Activated T-cell treated with anti-CD3 and anti-CD28 coated beads, Interleukin-2, amount 50 U/mL, for 72 hours (primary cell): ENCODE measurements at regions not wholly inside any gene's neighbourhood (a gene's known extent, or its start where the extent isn't known, plus 50 kb on each side); places are given as distances from the start of the nearest gene placed in this dataset.
"Not testable (repeated sequence)": the region's sequence is repeated elsewhere in the genome, so short reads cannot be mapped to it uniquely, and the experiment has no call there.

Experiments
- ATAC-seq, 2 donors: fragments of 150-1000 bp; cut with Tn5 transposase; replicated peaks in 1 of 2; 2 replicates each; pipeline ENCODE4 v1.10.0; 2021; ENCODE audit warnings: moderate library complexity in 2 of 2, mild to moderate bottlenecking in 1 of 2
- DNase-seq, 2 donors: peaks; one replicate each; pipeline ENCODE4 v3.0.0; 2021 to 2022; ENCODE audit warnings: mixed read lengths in 1 of 2
- H3K27ac Mint-ChIP-seq: one replicate; pipeline ENCODE4 v1.8.0; 2022; ENCODE audit warnings: mild to moderate bottlenecking, moderate library complexity, mixed read lengths
- H3K27me3 Mint-ChIP-seq: one replicate; pipeline ENCODE4 v1.8.0; 2022; ENCODE audit warnings: low read depth, mixed read lengths
- H3K36me3 Mint-ChIP-seq, 2 donors: one replicate each; pipeline ENCODE4 v1.8.0; 2022; ENCODE audit warnings: mixed read lengths in 2 of 2, mild to moderate bottlenecking in 1 of 2; ENCODE audit not compliant: insufficient read depth in 2 of 2
- H3K4me1 Mint-ChIP-seq: one replicate; pipeline ENCODE4 v1.8.0; 2022; ENCODE audit warnings: low read depth, mixed read lengths
- H3K4me3 Mint-ChIP-seq, 2 donors: one replicate each; pipeline ENCODE4 v1.8.0; 2022; ENCODE audit warnings: mild to moderate bottlenecking in 2 of 2, mixed read lengths in 2 of 2, moderate library complexity in 2 of 2
- H3K9me3 Mint-ChIP-seq, 2 donors: one replicate each; pipeline ENCODE4 v1.8.0; 2022; ENCODE audit warnings: mixed read lengths in 2 of 2

DNA sequence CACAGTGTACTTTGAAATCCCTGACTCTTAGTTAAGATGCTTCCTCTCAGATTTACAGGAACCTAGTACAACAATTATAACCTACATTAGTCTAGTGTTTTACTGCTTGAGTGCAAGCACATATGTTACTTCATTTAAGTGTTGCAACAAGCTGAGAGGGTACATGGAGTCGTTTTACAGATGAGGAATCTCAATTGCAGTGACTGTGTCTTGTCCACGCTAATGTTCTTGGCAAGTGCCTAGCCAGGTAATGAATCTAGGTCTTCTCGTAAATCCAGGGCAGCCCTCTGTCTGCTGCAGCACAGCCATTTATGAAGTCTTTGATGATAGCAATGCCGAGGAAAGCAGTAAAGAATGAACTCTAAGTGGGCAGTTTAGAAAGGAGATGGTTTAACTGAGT, 384.4 kb upstream of the ARPP21 start:
- Mint-ChIP-seq H3K4me3 (no peak overlapping the region), H3K4me1 (no peaks in the 10 kb centered on the region), H3K27ac (no peak overlapping the region), H3K36me3 (no peaks in the 10 kb centered on the region), H3K9me3 (peaks cover 0 to 11% of the 10 kb centered on the region in 2 donors), H3K27me3 (no peaks in the 10 kb centered on the region)
- no peak for ATAC-seq
- no peak for DNase-seq

DNA sequence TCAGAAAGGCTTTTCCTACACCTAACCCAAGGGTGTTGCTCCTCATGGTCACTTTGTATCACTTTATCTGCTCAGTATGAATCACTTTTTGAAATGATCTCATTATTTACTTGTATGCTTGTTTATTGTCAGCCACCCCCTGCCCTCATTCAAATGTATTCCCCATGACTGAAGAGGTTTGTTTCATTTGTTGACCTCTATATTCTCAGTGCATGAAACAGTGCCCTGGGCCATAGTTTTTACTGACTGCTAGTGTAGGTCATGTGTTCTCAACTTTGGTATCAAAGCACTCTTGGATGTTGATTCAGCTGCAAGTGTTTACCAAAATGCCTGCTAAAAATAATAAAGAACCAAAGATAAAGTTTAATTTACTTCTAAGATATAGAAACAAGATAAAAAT, 381.7 kb upstream of the ARPP21 start:
- no peaks in the 10 kb centered on the region for H3K27me3 Mint-ChIP-seq
- no peak overlapping the region for H3K4me3 Mint-ChIP-seq
- H3K4me1 Mint-ChIP-seq = no peaks in the 10 kb centered on the region
- no peaks in the 10 kb centered on the region for H3K36me3 Mint-ChIP-seq
- no peak for ATAC-seq
- peaks cover 0 to 10% of the 10 kb centered on the region in 2 donors for H3K9me3 Mint-ChIP-seq
- no peak overlapping the region for H3K27ac Mint-ChIP-seq
- DNase-seq = no peak

- no peaks in the 10 kb centered on the region for H3K27me3 Mint-ChIP-seq
- peaks cover 0 to 3% of the 10 kb centered on the region in 2 donors for H3K9me3 Mint-ChIP-seq
- no peak overlapping the region for H3K27ac Mint-ChIP-seq
- H3K4me3 Mint-ChIP-seq = no peak overlapping the region
- H3K4me1 Mint-ChIP-seq = no peaks in the 10 kb centered on the region
- H3K36me3 Mint-ChIP-seq = no peaks in the 10 kb centered on the region
- DNase-seq (no peak), ATAC-seq (no peak)
These were observed 376.9 kb upstream of the ARPP21 start for GRCh38 chr3:35262406-35262805.

DNA sequence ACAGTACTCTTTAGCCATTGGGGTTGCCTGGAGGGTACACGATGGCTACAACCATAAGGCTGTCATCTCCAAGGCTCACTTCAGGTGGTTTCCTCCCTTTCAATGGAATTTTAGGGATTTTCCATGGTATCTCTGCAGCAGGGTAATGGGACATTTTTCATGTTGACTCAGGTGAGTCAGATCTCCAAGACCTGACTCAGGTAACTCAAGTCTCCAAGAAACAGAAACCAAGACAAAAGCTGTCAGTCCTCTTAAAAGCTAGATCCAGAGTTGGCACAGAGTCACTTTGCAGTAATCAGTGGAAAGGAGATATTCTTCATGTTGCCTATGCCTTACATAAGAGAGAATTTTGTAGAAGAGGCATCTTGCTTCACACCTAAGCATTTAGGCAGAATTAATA, 375.8 kb upstream of the ARPP21 start:
- Mint-ChIP-seq H3K36me3 (no peaks in the 10 kb centered on the region), H3K4me3 (no peak overlapping the region), H3K4me1 (no peaks in the 10 kb centered on the region), H3K27ac (no peak overlapping the region), H3K9me3 (no peaks in the 10 kb centered on the region), H3K27me3 (no peaks in the 10 kb centered on the region)
- ATAC-seq = no peak
- DNase-seq = no peak

GRCh38 chr3:35266065-35266464, 373.3 kb upstream of the ARPP21 start:
- not testable (repeated sequence) for H3K27me3 Mint-ChIP-seq, H3K4me3 Mint-ChIP-seq, ATAC-seq, H3K36me3 Mint-ChIP-seq, H3K9me3 Mint-ChIP-seq, H3K27ac Mint-ChIP-seq, H3K4me1 Mint-ChIP-seq, DNase-seq

DNA sequence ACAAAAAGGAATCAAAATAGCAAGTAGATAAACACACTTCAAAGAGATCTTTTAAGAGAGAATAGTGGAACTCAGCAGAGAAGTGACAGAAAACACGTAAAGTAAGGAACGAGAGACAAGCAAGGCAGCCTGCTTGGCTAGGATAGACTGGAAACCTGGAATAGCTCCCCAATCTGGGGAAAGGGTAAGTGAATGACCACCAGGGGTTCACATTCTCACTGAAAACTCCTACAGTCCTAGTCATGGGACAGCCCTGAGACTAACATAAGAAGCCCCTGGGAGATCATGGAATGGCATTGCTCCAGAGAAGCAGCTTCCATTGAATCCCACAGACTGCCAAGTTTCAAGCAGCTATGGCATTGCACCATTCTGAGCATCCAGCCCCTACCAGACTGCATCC, 363.6 kb upstream of the ARPP21 start:
- no peak overlapping the region for H3K27ac Mint-ChIP-seq
- peaks cover 7 to 15% of the 10 kb centered on the region in 2 donors for H3K9me3 Mint-ChIP-seq
- no peak overlapping the region for H3K4me3 Mint-ChIP-seq
- peaks cover 0 to 6% of the 10 kb centered on the region in 2 donors for H3K36me3 Mint-ChIP-seq
- no peak for ATAC-seq
- DNase-seq = no peak
- H3K4me1 Mint-ChIP-seq = no peaks in the 10 kb centered on the region
- H3K27me3 Mint-ChIP-seq = no peaks in the 10 kb centered on the region

DNA sequence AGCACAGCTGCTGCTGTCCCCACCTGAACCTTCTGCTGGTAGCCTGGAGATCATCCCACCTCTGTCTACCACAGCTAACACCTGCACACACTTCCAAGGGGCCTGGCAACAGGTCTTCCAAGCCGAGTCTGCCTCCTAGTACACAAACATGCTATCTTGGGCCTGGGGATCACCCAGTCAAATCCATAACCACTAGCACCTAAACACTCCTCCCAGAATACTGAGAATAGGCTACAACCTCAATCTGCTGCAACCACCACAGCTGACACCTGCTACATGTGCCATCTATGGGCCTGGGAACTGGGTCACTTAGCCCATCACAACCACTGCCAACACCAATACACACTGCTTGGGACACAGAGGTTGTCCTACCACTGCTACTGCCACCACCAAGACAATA, 362.8 kb upstream of the ARPP21 start:
- H3K4me1 Mint-ChIP-seq = no peaks in the 10 kb centered on the region
- peaks cover 8 to 20% of the 10 kb centered on the region in 2 donors for H3K9me3 Mint-ChIP-seq
- DNase-seq = no peak
- H3K36me3 Mint-ChIP-seq = peaks cover 4 to 6% of the 10 kb centered on the region in 2 donors
- no peak overlapping the region for H3K4me3 Mint-ChIP-seq
- H3K27ac Mint-ChIP-seq = no peak overlapping the region
- ATAC-seq = no peak
- H3K27me3 Mint-ChIP-seq = no peaks in the 10 kb centered on the region

- Mint-ChIP-seq H3K36me3 (no peaks in the 10 kb centered on the region), H3K9me3 (peaks cover 8% of the 10 kb centered on the region in 2 donors), H3K4me1 (peaks cover 11% of the 10 kb centered on the region), H3K4me3 (no peak overlapping the region), H3K27ac (no peak overlapping the region), H3K27me3 (peaks cover 10% of the 10 kb centered on the region)
- ATAC-seq (no peak), DNase-seq (no peak)
These were observed 347.7 kb upstream of the ARPP21 start for GRCh38 chr3:35291471-35292236.

DNA sequence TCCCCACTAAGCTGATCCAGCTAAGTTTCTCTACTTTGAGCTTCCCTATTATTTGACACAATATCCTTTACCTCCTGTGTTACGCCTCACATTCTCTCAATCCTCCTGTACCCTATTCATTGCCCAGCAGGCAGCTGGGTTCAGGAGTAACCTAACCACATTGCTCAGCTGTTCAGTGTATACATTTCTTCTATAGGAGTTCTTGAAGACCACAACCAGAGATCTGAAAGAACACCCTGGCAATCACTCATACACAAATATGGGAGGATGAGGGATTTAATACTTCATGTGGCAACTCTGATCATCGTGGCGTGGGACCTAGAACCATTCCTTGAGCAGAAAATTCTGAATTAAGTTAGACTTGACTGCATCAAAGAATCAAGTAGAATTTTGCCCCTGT, 346.8 kb upstream of the ARPP21 start:
- DNase-seq = no peak
- ATAC-seq = no peak
- H3K4me1 Mint-ChIP-seq = peaks cover 12% of the 10 kb centered on the region

DNA sequence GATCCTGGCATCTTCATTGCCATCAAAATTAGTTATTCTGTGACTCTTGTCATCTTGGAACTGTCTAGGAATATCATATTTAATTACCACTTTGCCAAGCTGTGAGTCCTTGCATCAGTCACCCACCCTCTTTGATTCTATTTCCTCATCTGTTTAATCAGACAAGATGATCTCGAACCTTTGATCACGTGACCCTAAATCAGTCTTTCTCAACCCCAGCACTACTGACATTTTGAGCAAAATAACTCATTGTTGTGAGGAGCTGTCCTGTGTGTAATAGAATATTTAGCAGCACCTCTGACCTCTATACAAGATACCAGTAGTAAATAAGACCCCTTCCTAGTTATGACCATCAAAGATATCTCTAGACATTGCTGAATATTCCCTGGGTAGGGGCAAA, 343.4 kb upstream of the ARPP21 start:
- Mint-ChIP-seq H3K36me3 (no peaks in the 10 kb centered on the region), H3K27ac (no peak overlapping the region), H3K4me3 (no peak overlapping the region), H3K9me3 (peaks cover 2 to 4% of the 10 kb centered on the region in 2 donors), H3K27me3 (peaks cover 14% of the 10 kb centered on the region), H3K4me1 (peaks cover 12% of the 10 kb centered on the region)
- no peak for ATAC-seq
- no peak for DNase-seq

More for the DNA sequence above, 346.8 kb upstream of the ARPP21 start:
- peaks cover 8% of the 10 kb centered on the region in 2 donors for H3K9me3 Mint-ChIP-seq
- H3K36me3 Mint-ChIP-seq = no peaks in the 10 kb centered on the region
- H3K27me3 Mint-ChIP-seq = peaks cover 10% of the 10 kb centered on the region
- no peak overlapping the region for H3K4me3 Mint-ChIP-seq
- H3K27ac Mint-ChIP-seq = no peak overlapping the region

DNA sequence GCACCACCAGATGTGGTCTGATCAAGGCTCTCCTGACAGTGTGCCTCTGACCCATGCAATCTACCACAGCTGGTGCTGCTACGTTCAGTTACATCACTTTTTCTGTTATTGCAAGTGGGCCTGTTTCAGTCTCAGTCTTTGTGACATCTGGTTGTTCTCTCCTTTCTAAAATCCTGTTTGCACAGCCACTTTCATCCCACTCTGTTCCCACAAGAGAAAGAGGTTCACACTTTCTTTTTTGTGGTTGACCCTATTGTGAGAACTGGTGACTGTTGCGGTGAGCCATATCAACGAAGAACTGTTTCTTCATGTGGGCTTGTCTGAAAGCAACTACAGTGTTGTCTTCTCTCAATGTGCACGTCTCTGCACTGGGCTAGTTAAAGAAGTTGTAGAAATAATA, 342.8 kb upstream of the ARPP21 start:
- Mint-ChIP-seq H3K36me3 (no peaks in the 10 kb centered on the region), H3K27me3 (peaks cover 17% of the 10 kb centered on the region), H3K27ac (no peak overlapping the region), H3K9me3 (peaks cover 3 to 4% of the 10 kb centered on the region in 2 donors), H3K4me1 (peaks cover 12% of the 10 kb centered on the region), H3K4me3 (no peak overlapping the region)
- ATAC-seq = peak; percentile 88 to 97
- DNase-seq = peak; percentile 9 to 54

DNA sequence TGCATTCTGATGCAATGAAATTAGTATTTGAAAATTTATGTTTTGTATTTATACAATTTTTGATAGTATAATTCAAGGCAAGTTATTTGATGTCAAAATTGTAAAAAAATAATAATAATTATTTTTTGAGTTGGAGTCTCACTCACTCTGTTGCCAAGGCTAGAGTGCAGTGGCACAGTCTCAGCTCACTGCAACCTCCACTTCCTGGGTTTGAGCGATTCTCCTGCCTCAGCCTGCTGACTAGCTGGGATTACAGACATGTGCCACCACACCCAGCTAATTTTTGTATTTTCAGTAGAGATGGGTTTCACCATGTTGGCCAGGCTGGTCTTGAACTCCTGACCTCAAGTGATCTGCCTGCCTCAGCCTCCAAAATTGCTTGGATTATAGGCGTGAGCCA, 342.4 kb upstream of the ARPP21 start:
- H3K9me3 Mint-ChIP-seq, DNase-seq, H3K4me3 Mint-ChIP-seq, H3K36me3 Mint-ChIP-seq, ATAC-seq, H3K27ac Mint-ChIP-seq: not testable (repeated sequence)
- Mint-ChIP-seq H3K4me1 (peaks cover 12% of the 10 kb centered on the region), H3K27me3 (peaks cover 20% of the 10 kb centered on the region)

DNA sequence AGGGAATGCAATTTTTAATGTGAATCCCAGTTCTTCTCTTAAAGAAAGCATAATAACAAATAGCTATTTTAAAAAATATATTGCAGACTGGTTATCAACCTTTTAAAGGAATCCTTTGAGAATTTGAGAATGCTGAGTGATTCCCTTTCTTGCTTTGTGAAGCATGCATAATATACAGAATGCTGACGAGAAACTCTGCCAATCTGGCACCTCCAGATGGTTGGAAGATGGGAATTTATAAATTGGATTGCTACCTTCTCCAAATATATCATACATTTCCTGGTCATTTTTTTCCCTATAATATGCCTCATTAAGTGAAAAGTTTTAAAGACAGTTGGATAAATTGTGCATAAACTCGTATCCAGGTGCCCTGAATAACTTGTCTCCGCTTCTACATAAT, 333.9 kb upstream of the ARPP21 start:
- Mint-ChIP-seq H3K27me3 (peaks cover 22% of the 10 kb centered on the region), H3K4me1 (no peaks in the 10 kb centered on the region), H3K27ac (no peak overlapping the region), H3K4me3 (no peak overlapping the region), H3K36me3 (no peaks in the 10 kb centered on the region), H3K9me3 (peaks cover 1 to 3% of the 10 kb centered on the region in 2 donors)
- no peak for ATAC-seq
- DNase-seq = no peak

DNA sequence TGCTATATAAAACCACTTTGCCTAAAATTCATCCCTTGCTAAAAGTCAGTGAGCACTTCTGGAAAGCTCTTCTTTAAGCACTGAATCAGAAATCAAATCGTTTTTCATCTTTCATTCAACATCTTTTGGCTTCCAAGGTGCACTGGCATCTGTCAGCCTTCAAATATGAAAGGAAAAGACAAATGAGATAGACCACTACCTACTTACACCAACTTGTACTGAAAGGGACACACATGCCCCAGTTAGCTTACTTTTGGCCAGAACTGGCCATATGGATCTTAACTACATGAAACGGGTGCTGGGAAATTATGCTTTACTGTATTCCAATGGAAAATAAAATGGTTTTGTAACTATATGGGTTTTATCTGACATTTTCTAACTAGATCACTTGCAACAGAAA, 332.0 kb upstream of the ARPP21 start:
- DNase-seq (no peak), ATAC-seq (no peak)
- H3K9me3 Mint-ChIP-seq = peaks cover 2 to 3% of the 10 kb centered on the region in 2 donors
- no peak overlapping the region for H3K4me3 Mint-ChIP-seq
- H3K27me3 Mint-ChIP-seq = peaks cover 8% of the 10 kb centered on the region
- no peaks in the 10 kb centered on the region for H3K36me3 Mint-ChIP-seq
- no peak overlapping the region for H3K27ac Mint-ChIP-seq
- H3K4me1 Mint-ChIP-seq = no peaks in the 10 kb centered on the region
